GM12872 (cell line): ENCODE measurements at regions not wholly inside any gene's neighbourhood (a gene's known extent, or its start where the extent isn't known, plus 50 kb on each side); places are given as distances from the start of the nearest gene placed in this dataset.

Experiments used
- TF ChIP-seq, protein P1 (sequence below): IDR thresholded peaks from 3 replicates; pipeline ENCODE4 v1.5.1; 2011; ENCODE audit warnings: low read depth, mild to moderate bottlenecking, low read length, moderate library complexity; ENCODE audit not compliant: insufficient read depth

DNA sequence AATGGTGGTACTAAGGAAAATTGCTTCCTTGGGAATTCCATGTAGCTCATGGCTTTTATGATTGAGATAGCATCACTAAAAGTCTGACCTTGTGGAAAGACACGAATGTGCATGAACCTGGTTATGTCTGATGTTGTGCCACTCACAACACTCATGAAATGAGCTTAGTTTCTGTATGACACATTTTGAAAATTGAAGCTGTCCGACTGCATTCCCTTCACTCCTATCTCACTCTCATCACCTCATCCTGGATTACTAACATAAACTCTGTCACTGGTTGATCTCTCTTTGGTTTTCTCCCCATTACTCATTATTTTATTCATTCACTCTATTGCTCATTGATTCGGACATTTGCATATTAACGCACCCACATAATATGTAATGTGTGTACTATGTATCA, 190.0 kb upstream of the VWC2 start:
- TF ChIP-seq, protein P1, sequence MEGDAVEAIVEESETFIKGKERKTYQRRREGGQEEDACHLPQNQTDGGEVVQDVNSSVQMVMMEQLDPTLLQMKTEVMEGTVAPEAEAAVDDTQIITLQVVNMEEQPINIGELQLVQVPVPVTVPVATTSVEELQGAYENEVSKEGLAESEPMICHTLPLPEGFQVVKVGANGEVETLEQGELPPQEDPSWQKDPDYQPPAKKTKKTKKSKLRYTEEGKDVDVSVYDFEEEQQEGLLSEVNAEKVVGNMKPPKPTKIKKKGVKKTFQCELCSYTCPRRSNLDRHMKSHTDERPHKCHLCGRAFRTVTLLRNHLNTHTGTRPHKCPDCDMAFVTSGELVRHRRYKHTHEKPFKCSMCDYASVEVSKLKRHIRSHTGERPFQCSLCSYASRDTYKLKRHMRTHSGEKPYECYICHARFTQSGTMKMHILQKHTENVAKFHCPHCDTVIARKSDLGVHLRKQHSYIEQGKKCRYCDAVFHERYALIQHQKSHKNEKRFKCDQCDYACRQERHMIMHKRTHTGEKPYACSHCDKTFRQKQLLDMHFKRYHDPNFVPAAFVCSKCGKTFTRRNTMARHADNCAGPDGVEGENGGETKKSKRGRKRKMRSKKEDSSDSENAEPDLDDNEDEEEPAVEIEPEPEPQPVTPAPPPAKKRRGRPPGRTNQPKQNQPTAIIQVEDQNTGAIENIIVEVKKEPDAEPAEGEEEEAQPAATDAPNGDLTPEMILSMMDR: no peak

DNA sequence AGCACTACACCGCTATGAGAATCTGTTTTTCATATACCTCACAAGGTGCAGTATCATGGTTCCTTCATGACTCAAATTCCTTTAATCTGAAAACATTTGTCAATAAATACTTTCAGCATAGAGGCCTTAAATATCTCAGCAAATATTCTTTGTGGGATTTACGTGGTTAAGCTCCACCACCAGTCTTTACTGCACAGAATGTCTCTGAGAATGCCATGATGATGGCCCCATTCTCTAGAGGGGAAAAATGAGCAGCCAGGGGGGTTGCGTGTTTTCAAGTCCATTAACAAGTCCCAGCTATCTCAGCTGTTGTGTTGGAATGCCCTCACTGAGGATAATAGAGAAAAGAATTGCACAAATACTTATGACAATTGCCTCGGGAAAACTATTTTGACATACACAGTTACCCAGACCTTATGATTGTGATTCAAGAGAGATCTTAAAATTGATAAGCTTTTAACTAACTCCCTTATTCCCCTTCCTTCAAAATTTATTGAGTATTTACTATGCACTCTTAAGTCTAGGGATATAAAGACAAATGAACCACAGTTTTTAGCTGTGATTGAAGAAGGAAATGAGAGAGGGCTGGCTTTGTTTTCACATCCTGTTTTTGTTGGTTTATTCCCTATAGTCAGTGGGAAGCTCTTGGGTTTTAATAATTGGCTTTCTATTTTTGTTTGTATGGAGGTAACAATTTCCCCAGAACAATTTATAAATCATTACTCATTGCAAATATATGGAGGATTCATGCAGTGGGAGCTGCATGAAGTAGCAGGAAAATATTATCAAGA, 176.5 kb upstream of the VWC2 start:
- TF ChIP-seq, protein P1: no peak

DNA sequence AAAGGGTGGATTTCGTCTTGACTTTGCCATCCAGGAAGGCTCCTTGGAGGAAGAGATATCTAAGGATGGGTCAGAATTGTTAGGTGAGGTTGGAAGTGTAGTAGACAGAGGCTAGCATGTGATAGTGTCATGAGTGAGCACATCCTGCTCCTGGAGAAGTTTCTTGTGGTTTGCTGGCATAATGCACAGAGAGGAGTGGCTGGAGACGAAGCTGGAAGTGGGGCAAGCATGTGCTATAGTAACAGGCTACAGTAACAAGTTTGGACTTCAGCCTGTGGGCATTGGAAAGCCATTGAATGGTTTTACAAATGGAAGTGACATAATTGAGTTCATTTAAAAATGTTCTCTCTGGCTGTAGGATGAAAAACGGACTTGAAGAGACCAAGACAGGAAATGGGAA, 175.6 kb upstream of the VWC2 start:
- TF ChIP-seq, protein P1: no peak

DNA sequence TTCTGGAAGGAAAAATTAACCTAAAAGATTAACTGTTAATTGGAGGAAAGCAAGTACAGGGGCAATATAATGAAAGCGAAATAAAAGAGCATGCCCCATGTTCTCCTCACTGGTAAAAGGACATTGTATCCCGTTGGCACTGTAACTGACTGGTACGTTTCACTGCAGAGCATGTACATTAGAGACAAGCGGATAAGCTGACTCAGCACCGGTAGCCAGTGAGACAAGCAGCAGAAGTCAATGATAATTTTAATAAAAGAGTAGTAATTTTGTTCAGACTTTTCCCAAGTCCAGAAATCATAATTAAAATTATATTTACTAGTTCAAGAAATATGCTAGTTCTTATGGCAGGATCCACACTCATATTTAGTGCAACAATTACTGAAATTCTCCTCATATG, 161.5 kb upstream of the VWC2 start:
- TF ChIP-seq, protein P1: no peak

DNA sequence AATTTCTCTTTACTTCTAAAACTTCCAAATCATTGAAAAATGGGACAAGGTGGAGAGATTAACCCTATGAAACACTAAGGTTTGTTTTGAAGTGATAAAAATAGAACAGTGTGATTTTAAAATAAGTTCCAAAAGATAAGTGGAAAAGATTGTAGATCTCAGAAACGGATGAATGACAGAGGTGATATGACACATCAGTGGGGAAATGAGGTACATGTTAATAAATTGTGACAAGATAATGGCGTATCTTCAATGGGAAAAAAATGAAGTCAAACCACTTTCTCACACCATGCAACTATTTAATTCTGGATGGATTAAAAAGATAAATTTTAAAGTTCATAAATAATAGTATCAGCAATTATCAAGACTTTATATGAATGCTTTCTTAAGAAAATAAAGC, 159.7 kb upstream of the VWC2 start:
- TF ChIP-seq, protein P1: no peak

DNA sequence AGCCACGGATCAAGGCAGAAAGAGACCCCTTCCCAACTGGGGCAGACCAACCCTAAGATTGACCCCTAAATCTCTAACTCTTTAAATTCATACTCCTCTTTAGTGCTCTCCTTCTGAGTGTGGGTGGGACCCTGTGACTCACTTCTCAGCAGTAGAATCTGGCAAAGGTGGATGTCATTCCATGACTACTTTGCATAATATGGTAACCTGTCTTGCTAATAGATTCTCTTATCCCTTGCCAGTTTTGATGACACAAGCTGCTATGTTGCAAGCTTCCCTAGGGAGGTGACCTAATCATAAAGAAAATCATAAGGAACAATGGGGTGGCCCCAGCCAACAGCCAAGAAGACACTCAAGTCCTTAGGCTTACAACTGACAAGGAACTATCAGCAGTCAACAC, 155.4 kb upstream of the VWC2 start:
- TF ChIP-seq, protein P1: no peak

DNA sequence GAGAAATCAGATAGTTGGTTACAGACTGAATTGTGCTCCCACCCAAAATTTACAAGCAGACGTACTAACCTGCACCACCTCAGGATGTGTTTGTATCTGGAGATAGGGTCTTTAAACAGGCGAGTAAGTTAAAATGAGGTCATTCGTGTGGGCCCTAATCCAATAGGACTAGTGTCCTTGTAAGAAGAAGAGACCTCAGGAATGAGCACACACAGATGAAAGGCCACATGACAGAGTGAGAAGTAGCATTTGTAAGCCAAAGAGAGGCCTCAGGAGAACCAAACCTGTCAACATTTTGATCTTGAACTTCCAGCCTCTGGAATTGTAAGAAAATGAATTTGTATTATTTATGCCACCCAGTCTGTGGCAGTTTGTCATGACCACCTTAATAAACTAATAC, 149.5 kb upstream of the VWC2 start:
- TF ChIP-seq, protein P1: no peak
